ENCODE measurements at regions not wholly inside any gene's neighbourhood (a gene's known extent, or its start where the extent isn't known, plus 50 kb on each side); places are given as distances from the start of the nearest gene placed in this dataset.

- TF ChIP-seq POLR2AphosphoS5 (IDR thresholded peaks at IDR 0.05; ENCODE audit: low read depth, low read length) = no peak
- no peak for TF ChIP-seq POLR2A (IDR thresholded peaks at IDR 0.05; ENCODE audit: low read depth, low read length)
- no peak for TF ChIP-seq TAF1 (IDR thresholded peaks at IDR 0.05; ENCODE audit: borderline replicate concordance, low read depth, low read length)
Observed at GRCh38 chr10:8712656-8713055, 658.2 kb downstream of the GATA3 start.
